Osteocyte (in vitro differentiated cells): ENCODE measurements at regions not wholly inside any gene's neighbourhood (a gene's known extent, or its start where the extent isn't known, plus 50 kb on each side); places are given as distances from the start of the nearest gene placed in this dataset.

ENCODE experiments used
- DNase-seq: peaks from one replicate; pipeline ENCODE4 v3.0.0; 2021; ENCODE audit warnings: mixed read lengths; ENCODE audit not compliant: unreplicated experiment; ENCODE audit errors: extremely low spot score
- H3K27ac Mint-ChIP-seq: one replicate; pipeline ENCODE4 v1.8.0; 2021; ENCODE audit warnings: mild to moderate bottlenecking, mixed read lengths; ENCODE audit not compliant: unreplicated experiment
- H3K27me3 Mint-ChIP-seq: one replicate; pipeline ENCODE4 v1.8.0; 2021; ENCODE audit warnings: mixed read lengths; ENCODE audit not compliant: unreplicated experiment
- H3K36me3 Mint-ChIP-seq: one replicate; pipeline ENCODE4 v1.8.0; 2021; ENCODE audit warnings: mixed read lengths; ENCODE audit not compliant: unreplicated experiment
- H3K4me1 Mint-ChIP-seq: one replicate; pipeline ENCODE4 v1.8.0; 2021; ENCODE audit warnings: mixed read lengths; ENCODE audit not compliant: unreplicated experiment
- H3K4me3 Mint-ChIP-seq: one replicate; pipeline ENCODE4 v1.8.0; 2021; ENCODE audit warnings: mild to moderate bottlenecking, moderate library complexity, mixed read lengths; ENCODE audit not compliant: unreplicated experiment
- H3K9me3 Mint-ChIP-seq: one replicate; pipeline ENCODE4 v1.8.0; 2021; ENCODE audit warnings: mixed read lengths; ENCODE audit not compliant: unreplicated experiment
- TF ChIP-seq, protein P1 (sequence below): fragments of 200-600 bp; sonication (generic); IDR thresholded peaks from 2 replicates; pipeline ENCODE4 v1.5.0; 2021; ENCODE audit warnings: antibody characterized with exemption, mild to moderate bottlenecking, moderate library complexity

DNA sequence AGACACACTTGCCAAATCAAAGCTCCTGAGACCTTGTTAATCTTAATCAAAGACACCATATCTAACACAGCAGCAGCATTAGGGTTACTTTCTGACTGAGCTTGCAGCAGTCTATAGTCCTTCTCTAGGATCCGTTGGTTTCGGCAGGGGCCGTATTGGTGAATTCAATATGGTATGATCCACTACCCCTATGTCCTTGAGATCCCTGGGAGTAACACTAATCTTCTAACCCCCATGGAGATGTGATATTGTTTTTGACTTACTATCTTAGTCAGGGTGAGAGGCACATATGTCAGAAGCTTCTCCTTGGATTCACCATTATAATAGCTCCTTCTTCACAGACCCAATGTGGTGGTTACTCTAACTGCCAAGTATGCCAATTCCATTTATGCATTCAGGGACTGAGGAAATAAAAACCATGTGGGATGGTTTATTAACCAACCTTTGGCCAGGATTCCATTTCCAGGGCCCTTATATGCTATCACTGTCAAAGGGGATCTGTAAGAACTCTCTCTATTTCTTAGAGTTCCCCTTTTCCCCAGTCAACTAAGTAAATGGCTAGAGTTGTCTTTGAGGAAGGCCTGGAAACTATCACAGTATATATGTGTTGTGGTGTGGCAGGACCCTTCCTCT, 673.6 kb upstream of the USP24 start:
- peaks cover 20% of the 10 kb centered on the region for H3K9me3 Mint-ChIP-seq
- H3K27me3 Mint-ChIP-seq = no peaks in the 10 kb centered on the region
- H3K27ac Mint-ChIP-seq = no peak overlapping the region
- DNase-seq = no peak
- H3K36me3 Mint-ChIP-seq = peaks cover 14% of the 10 kb centered on the region
- TF ChIP-seq, protein P1, sequence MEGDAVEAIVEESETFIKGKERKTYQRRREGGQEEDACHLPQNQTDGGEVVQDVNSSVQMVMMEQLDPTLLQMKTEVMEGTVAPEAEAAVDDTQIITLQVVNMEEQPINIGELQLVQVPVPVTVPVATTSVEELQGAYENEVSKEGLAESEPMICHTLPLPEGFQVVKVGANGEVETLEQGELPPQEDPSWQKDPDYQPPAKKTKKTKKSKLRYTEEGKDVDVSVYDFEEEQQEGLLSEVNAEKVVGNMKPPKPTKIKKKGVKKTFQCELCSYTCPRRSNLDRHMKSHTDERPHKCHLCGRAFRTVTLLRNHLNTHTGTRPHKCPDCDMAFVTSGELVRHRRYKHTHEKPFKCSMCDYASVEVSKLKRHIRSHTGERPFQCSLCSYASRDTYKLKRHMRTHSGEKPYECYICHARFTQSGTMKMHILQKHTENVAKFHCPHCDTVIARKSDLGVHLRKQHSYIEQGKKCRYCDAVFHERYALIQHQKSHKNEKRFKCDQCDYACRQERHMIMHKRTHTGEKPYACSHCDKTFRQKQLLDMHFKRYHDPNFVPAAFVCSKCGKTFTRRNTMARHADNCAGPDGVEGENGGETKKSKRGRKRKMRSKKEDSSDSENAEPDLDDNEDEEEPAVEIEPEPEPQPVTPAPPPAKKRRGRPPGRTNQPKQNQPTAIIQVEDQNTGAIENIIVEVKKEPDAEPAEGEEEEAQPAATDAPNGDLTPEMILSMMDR = no peak
- no peak overlapping the region for H3K4me3 Mint-ChIP-seq
- H3K4me1 Mint-ChIP-seq = peaks cover 9% of the 10 kb centered on the region

DNA sequence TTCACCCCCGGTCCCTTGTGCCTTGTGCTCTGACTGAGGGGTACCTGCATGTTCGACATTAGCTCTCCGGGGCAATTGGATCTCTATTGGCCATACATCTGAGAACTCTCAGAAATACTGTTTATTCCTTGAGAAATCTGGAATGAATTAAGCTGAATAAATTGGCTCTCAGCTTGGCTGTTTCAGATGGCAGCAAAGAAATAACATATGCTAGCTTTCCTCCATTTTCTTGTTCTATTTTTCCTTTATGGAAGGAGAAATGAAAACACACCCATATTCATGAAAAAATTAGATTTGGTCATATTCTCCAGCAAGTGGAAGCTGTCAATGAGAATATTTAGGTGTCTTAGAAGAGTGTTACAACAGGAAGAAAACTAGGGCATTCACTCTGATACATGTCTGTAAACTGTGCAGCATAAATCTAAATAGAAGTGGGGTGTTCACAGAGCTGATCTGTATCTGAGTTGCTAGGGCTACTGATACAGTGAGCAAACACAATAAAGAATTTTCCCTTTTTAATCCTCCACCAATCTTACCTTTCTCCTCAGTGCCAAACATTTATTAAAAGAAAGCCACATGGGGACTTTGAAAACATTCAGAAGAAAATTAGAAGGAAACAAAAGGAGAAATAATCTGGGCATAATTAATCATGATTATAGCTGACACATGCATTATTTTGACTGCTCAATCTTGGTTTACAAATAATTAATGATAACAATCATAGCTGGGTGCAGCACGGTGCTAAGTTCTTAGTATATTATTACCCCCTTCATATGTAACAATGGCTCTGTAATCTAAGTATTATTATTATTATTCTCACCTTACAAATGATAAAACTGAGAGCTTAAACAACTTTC, 671.9 kb upstream of the USP24 start:
- TF ChIP-seq, protein P1 = no peak
- Mint-ChIP-seq H3K4me1 (peaks cover 9% of the 10 kb centered on the region), H3K9me3 (peaks cover 9% of the 10 kb centered on the region), H3K27me3 (no peaks in the 10 kb centered on the region), H3K27ac (peak overlapping the region; percentile 34), H3K4me3 (no peak overlapping the region), H3K36me3 (peaks cover 6% of the 10 kb centered on the region)
- no peak for DNase-seq

DNA sequence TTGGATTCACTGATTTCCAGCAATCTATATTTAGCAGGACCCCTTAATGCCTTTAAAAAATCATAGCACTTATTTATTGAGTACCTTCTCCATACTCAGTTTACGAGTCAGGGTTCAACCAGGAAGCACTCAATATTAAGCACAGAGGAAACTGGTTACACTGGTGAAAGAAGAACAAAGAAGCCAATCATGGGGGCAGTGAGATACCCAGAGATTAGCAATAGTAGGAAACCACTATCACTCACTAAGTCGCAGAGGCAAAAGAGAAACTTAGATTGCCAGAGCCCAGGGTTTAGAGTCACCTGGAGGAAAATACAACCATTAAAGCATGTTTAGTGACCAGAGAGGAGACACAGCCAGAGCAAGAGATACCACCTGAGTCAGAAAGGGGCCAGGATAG, 670.5 kb upstream of the USP24 start:
- Mint-ChIP-seq H3K27me3 (no peaks in the 10 kb centered on the region), H3K9me3 (no peaks in the 10 kb centered on the region), H3K36me3 (peaks cover 1% of the 10 kb centered on the region), H3K27ac (no peak overlapping the region), H3K4me3 (no peak overlapping the region), H3K4me1 (peaks cover 9% of the 10 kb centered on the region)
- TF ChIP-seq, protein P1 = no peak
- DNase-seq = no peak

DNA sequence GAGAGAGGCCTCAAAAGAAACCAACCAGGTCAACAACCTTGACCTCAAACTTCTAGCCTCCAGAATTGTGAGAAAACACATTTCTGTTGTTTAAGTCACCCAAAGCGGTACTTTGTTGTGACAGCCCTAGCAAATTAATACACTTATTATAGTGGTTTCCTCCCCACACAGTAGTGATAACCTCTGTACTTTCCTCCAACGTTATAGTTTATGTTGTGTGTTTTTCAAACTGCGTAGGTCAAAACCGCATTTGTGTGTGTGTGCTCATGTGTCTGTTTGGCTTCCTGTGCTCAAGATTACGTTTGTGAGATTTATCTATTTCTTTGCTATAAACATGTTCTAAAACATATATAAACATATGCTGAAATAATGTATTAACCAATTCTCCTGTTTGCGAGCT, 667.8 kb upstream of the USP24 start:
- Mint-ChIP-seq H3K4me3 (no peak overlapping the region), H3K4me1 (peaks cover 9% of the 10 kb centered on the region), H3K27ac (no peak overlapping the region), H3K36me3 (peaks cover 2% of the 10 kb centered on the region), H3K27me3 (no peaks in the 10 kb centered on the region), H3K9me3 (no peaks in the 10 kb centered on the region)
- DNase-seq = no peak
- TF ChIP-seq, protein P1 = no peak

DNA sequence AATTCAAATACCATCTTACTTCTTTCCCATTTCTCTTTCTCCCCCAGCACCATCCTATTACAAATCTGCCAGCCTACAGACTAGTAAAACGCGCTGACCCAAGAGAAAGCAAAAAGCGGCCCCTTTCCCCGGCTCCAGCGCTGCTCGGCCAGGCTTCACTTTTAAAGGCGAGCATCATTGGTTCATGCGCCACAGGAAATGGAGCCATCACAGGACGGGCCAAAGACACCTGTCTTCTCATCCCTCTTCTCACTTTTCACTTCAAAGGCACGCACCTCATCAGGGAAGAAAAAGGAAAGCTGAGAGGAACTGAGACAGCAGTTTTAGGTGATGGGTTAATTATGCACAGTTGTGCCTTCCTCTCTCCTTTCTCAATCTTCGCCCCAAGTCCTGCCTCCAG, 664.2 kb upstream of the USP24 start:
- no peaks in the 10 kb centered on the region for H3K27me3 Mint-ChIP-seq

More for the DNA sequence above, 664.2 kb upstream of the USP24 start:
- Mint-ChIP-seq H3K4me1 (peaks cover 7% of the 10 kb centered on the region), H3K27ac (no peak overlapping the region), H3K4me3 (no peak overlapping the region), H3K36me3 (peaks cover 2% of the 10 kb centered on the region), H3K9me3 (no peaks in the 10 kb centered on the region)
- no peak for DNase-seq
- TF ChIP-seq, protein P1 = no peak
